Progenitor cell of endocrine pancreas (in vitro differentiated cells): ENCODE measurements at regions not wholly inside any gene's neighbourhood (a gene's known extent, or its start where the extent isn't known, plus 50 kb on each side); places are given as distances from the start of the nearest gene placed in this dataset.

Experiments
- DNase-seq: peaks from one replicate; pipeline ENCODE4 v3.0.0; 2021; ENCODE audit warnings: low spot score; ENCODE audit not compliant: unreplicated experiment
- H3K27ac Mint-ChIP-seq: 2 replicates; pipeline ENCODE4 v1.8.0; 2021; ENCODE audit warnings: mild to moderate bottlenecking, moderate library complexity, mixed read lengths
- H3K27me3 Mint-ChIP-seq: 2 replicates; pipeline ENCODE4 v1.8.0; 2021; ENCODE audit warnings: mixed read lengths
- H3K36me3 Mint-ChIP-seq: 2 replicates; pipeline ENCODE4 v1.8.0; 2022; ENCODE audit warnings: mixed read lengths; ENCODE audit not compliant: insufficient read depth
- H3K4me1 Mint-ChIP-seq: 2 replicates; pipeline ENCODE4 v1.8.0; 2021; ENCODE audit warnings: low read depth, mixed read lengths
- H3K4me3 Mint-ChIP-seq: 2 replicates; pipeline ENCODE4 v1.8.0; 2021; ENCODE audit warnings: low read depth, mild to moderate bottlenecking, moderate library complexity, mixed read lengths
- H3K9me3 Mint-ChIP-seq: 2 replicates; pipeline ENCODE4 v1.8.0; 2021; ENCODE audit warnings: low read depth, mixed read lengths
- TF ChIP-seq, protein P1 (sequence below): fragments of 200-600 bp; sonication (generic); IDR thresholded peaks from one replicate; pipeline ENCODE4 v1.5.0; 2021; ENCODE audit warnings: antibody characterized with exemption, mild to moderate bottlenecking; ENCODE audit not compliant: unreplicated experiment

DNA sequence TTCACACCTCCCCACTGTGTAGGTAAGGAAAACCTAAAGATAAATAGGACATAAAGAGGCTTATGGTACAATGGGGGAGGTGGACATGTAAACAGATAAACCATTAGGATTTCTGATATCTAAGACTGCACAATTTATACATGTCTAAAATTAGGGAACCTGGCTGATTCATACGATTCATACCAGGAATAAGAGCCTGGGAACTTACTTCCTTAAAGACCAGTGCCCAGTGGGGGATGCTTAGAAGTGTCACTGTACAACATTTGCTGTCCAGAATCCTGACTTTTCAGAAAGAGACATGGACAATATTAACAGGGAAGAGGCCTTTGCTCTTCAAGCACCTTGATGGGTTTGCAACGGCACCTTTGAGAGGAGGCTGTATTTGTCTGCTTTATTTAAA lies 116.8 kb upstream of the KIT start:
- Mint-ChIP-seq H3K9me3 (no peaks in the 10 kb centered on the region), H3K27me3 (peaks cover 24% of the 10 kb centered on the region), H3K27ac (no peak overlapping the region), H3K36me3 (no peaks in the 10 kb centered on the region), H3K4me3 (no peak overlapping the region), H3K4me1 (peaks cover 20% of the 10 kb centered on the region)
- no peak for DNase-seq
- TF ChIP-seq, protein P1, sequence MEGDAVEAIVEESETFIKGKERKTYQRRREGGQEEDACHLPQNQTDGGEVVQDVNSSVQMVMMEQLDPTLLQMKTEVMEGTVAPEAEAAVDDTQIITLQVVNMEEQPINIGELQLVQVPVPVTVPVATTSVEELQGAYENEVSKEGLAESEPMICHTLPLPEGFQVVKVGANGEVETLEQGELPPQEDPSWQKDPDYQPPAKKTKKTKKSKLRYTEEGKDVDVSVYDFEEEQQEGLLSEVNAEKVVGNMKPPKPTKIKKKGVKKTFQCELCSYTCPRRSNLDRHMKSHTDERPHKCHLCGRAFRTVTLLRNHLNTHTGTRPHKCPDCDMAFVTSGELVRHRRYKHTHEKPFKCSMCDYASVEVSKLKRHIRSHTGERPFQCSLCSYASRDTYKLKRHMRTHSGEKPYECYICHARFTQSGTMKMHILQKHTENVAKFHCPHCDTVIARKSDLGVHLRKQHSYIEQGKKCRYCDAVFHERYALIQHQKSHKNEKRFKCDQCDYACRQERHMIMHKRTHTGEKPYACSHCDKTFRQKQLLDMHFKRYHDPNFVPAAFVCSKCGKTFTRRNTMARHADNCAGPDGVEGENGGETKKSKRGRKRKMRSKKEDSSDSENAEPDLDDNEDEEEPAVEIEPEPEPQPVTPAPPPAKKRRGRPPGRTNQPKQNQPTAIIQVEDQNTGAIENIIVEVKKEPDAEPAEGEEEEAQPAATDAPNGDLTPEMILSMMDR, result no peak

GRCh38 chr4:54541426-54542118 lies 116.2 kb upstream of the KIT start:
- DNase-seq, result no peak
- no peaks in the 10 kb centered on the region for H3K36me3 Mint-ChIP-seq
- H3K4me1 Mint-ChIP-seq, result peaks cover 20% of the 10 kb centered on the region
- no peaks in the 10 kb centered on the region for H3K9me3 Mint-ChIP-seq
- TF ChIP-seq, protein P1, result no peak
- peaks cover 24% of the 10 kb centered on the region for H3K27me3 Mint-ChIP-seq
- H3K4me3 Mint-ChIP-seq, result no peak overlapping the region
- no peak overlapping the region for H3K27ac Mint-ChIP-seq

GRCh38 chr4:54542119-54542438 lies 115.7 kb upstream of the KIT start:
- Mint-ChIP-seq H3K27me3 (peaks cover 24% of the 10 kb centered on the region), H3K9me3 (no peaks in the 10 kb centered on the region), H3K4me3 (no peak overlapping the region), H3K36me3 (no peaks in the 10 kb centered on the region), H3K4me1 (peaks cover 21% of the 10 kb centered on the region), H3K27ac (no peak overlapping the region)
- TF ChIP-seq, protein P1, result no peak
- DNase-seq, result no peak

- Mint-ChIP-seq H3K27ac (no peak overlapping the region), H3K4me3 (no peak overlapping the region), H3K4me1 (peaks cover 26% of the 10 kb centered on the region), H3K27me3 (peaks cover 24% of the 10 kb centered on the region), H3K36me3 (no peaks in the 10 kb centered on the region), H3K9me3 (no peaks in the 10 kb centered on the region)
- DNase-seq, result no peak
- TF ChIP-seq, protein P1, result no peak
Measured at GRCh38 chr4:54542540-54543041, 115.2 kb upstream of the KIT start.

- Mint-ChIP-seq H3K4me3 (no peak overlapping the region), H3K9me3 (no peaks in the 10 kb centered on the region), H3K4me1 (peaks cover 29% of the 10 kb centered on the region), H3K36me3 (no peaks in the 10 kb centered on the region), H3K27me3 (peaks cover 24% of the 10 kb centered on the region), H3K27ac (no peak overlapping the region)
- DNase-seq, result no peak
- TF ChIP-seq, protein P1, result no peak
Measured at GRCh38 chr4:54543088-54543795, 114.5 kb upstream of the KIT start.
